ENCODE measurements at regions not wholly inside any gene's neighbourhood (a gene's known extent, or its start where the extent isn't known, plus 50 kb on each side); places are given as distances from the start of the nearest gene placed in this dataset.

GRCh38 chr5:111935835-111936234 is 178.8 kb upstream of the NREP start:
- Mint-ChIP-seq H3K27ac (no peak overlapping the region), H3K4me3 (no peak overlapping the region), H3K36me3 (no peaks in the 10 kb centered on the region), H3K4me1 (no peaks in the 10 kb centered on the region), H3K9me3 (no peaks in the 10 kb centered on the region), H3K27me3 (peaks cover 7% of the 10 kb centered on the region)
- POLR2A ChIA-PET, result no interaction called here
- ATAC-seq (ENCODE audit: low read depth), result no peak
- DNase-seq, result no peak

- POLR2A ChIA-PET, result no interaction called here
- ATAC-seq (ENCODE audit: low read depth), result no peak
- no peaks in the 10 kb centered on the region for H3K9me3 Mint-ChIP-seq
- DNase-seq, result no peak
- H3K4me3 Mint-ChIP-seq, result no peak overlapping the region
- peaks cover 7% of the 10 kb centered on the region for H3K27me3 Mint-ChIP-seq
- H3K36me3 Mint-ChIP-seq, result no peaks in the 10 kb centered on the region
- H3K27ac Mint-ChIP-seq, result no peak overlapping the region
- H3K4me1 Mint-ChIP-seq, result no peaks in the 10 kb centered on the region
These were observed 178.0 kb upstream of the NREP start for GRCh38 chr5:111935009-111935408.

- Mint-ChIP-seq H3K4me1 (no peaks in the 10 kb centered on the region), H3K9me3 (no peaks in the 10 kb centered on the region), H3K27me3 (peaks cover 9% of the 10 kb centered on the region), H3K36me3 (no peaks in the 10 kb centered on the region), H3K4me3 (no peak overlapping the region), H3K27ac (no peak overlapping the region)
- ATAC-seq (ENCODE audit: low read depth) (no peak), DNase-seq (no peak)
- POLR2A ChIA-PET, result no interaction called here
These were observed 177.5 kb upstream of the NREP start for GRCh38 chr5:111934511-111934910.

- POLR2A ChIA-PET, result no interaction called here
- DNase-seq, result no peak
- Mint-ChIP-seq H3K4me1 (no peaks in the 10 kb centered on the region), H3K4me3 (no peak overlapping the region), H3K36me3 (no peaks in the 10 kb centered on the region), H3K27me3 (peaks cover 9% of the 10 kb centered on the region), H3K27ac (no peak overlapping the region), H3K9me3 (no peaks in the 10 kb centered on the region)
- no peak for ATAC-seq (ENCODE audit: low read depth)
These were observed 176.1 kb upstream of the NREP start for GRCh38 chr5:111933086-111933485.

GRCh38 chr5:111932628-111933027 is 175.6 kb upstream of the NREP start:
- Mint-ChIP-seq H3K4me3 (no peak overlapping the region), H3K9me3 (no peaks in the 10 kb centered on the region), H3K4me1 (no peaks in the 10 kb centered on the region), H3K27me3 (peaks cover 9% of the 10 kb centered on the region), H3K27ac (no peak overlapping the region), H3K36me3 (no peaks in the 10 kb centered on the region)
- POLR2A ChIA-PET, result no interaction called here
- DNase-seq, result no peak
- ATAC-seq (ENCODE audit: low read depth), result no peak

- ATAC-seq (ENCODE audit: low read depth) (no peak), DNase-seq (no peak)
- H3K27ac Mint-ChIP-seq, result no peak overlapping the region
These were observed 175.2 kb upstream of the NREP start for GRCh38 chr5:111932199-111932598.

GRCh38 chr5:111931655-111932054 is 174.7 kb upstream of the NREP start:
- ATAC-seq (ENCODE audit: low read depth), result no peak

More at GRCh38 chr5:111932199-111932598, 175.2 kb upstream of the NREP start:
- H3K9me3 Mint-ChIP-seq, result no peaks in the 10 kb centered on the region
- no peaks in the 10 kb centered on the region for H3K4me1 Mint-ChIP-seq
- POLR2A ChIA-PET, result no interaction called here
- peaks cover 9% of the 10 kb centered on the region for H3K27me3 Mint-ChIP-seq
- H3K4me3 Mint-ChIP-seq, result no peak overlapping the region
- no peaks in the 10 kb centered on the region for H3K36me3 Mint-ChIP-seq

GRCh38 chr5:111930905-111931461 is 174.0 kb upstream of the NREP start:
- ATAC-seq (ENCODE audit: low read depth) (no peak), DNase-seq (no peak)
- peaks cover 6% of the 10 kb centered on the region for H3K27me3 Mint-ChIP-seq
- no peak overlapping the region for H3K4me3 Mint-ChIP-seq
- H3K36me3 Mint-ChIP-seq, result no peaks in the 10 kb centered on the region
- no peaks in the 10 kb centered on the region for H3K9me3 Mint-ChIP-seq
- no peaks in the 10 kb centered on the region for H3K4me1 Mint-ChIP-seq
- H3K27ac Mint-ChIP-seq, result no peak overlapping the region
- POLR2A ChIA-PET, result no interaction called here

More at GRCh38 chr5:111931655-111932054, 174.7 kb upstream of the NREP start:
- POLR2A ChIA-PET, result no interaction called here
- no peak for DNase-seq
- no peak overlapping the region for H3K27ac Mint-ChIP-seq
- H3K27me3 Mint-ChIP-seq, result peaks cover 6% of the 10 kb centered on the region
- H3K4me1 Mint-ChIP-seq, result no peaks in the 10 kb centered on the region
- H3K9me3 Mint-ChIP-seq, result no peaks in the 10 kb centered on the region
- no peaks in the 10 kb centered on the region for H3K36me3 Mint-ChIP-seq
- no peak overlapping the region for H3K4me3 Mint-ChIP-seq

GRCh38 chr5:111930449-111930848 is 173.5 kb upstream of the NREP start:
- H3K27ac Mint-ChIP-seq, result no peak overlapping the region
- POLR2A ChIA-PET, result no interaction called here
- ATAC-seq (ENCODE audit: low read depth) (no peak), DNase-seq (no peak)
- no peaks in the 10 kb centered on the region for H3K4me1 Mint-ChIP-seq
- no peak overlapping the region for H3K4me3 Mint-ChIP-seq
- H3K27me3 Mint-ChIP-seq, result peaks cover 4% of the 10 kb centered on the region
- H3K9me3 Mint-ChIP-seq, result no peaks in the 10 kb centered on the region
- no peaks in the 10 kb centered on the region for H3K36me3 Mint-ChIP-seq

GRCh38 chr5:111929867-111930266 is 172.9 kb upstream of the NREP start:
- H3K36me3 Mint-ChIP-seq, result no peaks in the 10 kb centered on the region
- POLR2A ChIA-PET, result no interaction called here
- no peak overlapping the region for H3K4me3 Mint-ChIP-seq

GRCh38 chr5:111929261-111929660 is 172.3 kb upstream of the NREP start:
- no peak for DNase-seq
- Mint-ChIP-seq H3K36me3 (no peaks in the 10 kb centered on the region), H3K9me3 (no peaks in the 10 kb centered on the region), H3K27ac (no peak overlapping the region), H3K4me1 (no peaks in the 10 kb centered on the region), H3K27me3 (peaks cover 4% of the 10 kb centered on the region), H3K4me3 (no peak overlapping the region)
- POLR2A ChIA-PET, result no interaction called here
- no peak for ATAC-seq (ENCODE audit: low read depth)

More at GRCh38 chr5:111929867-111930266, 172.9 kb upstream of the NREP start:
- DNase-seq (no peak), ATAC-seq (ENCODE audit: low read depth) (no peak)
- peaks cover 4% of the 10 kb centered on the region for H3K27me3 Mint-ChIP-seq
- no peaks in the 10 kb centered on the region for H3K9me3 Mint-ChIP-seq
- H3K27ac Mint-ChIP-seq, result no peak overlapping the region
- H3K4me1 Mint-ChIP-seq, result no peaks in the 10 kb centered on the region

GRCh38 chr5:111928511-111928910 is 171.5 kb upstream of the NREP start:
- no peak for ATAC-seq (ENCODE audit: low read depth)
- POLR2A ChIA-PET, result no interaction called here
- H3K4me1 Mint-ChIP-seq, result no peaks in the 10 kb centered on the region
- no peaks in the 10 kb centered on the region for H3K36me3 Mint-ChIP-seq
- no peak overlapping the region for H3K4me3 Mint-ChIP-seq
- no peak overlapping the region for H3K27ac Mint-ChIP-seq
- no peak for DNase-seq
- no peaks in the 10 kb centered on the region for H3K9me3 Mint-ChIP-seq
- peaks cover 2% of the 10 kb centered on the region for H3K27me3 Mint-ChIP-seq

GRCh38 chr5:111927191-111927590 is 170.2 kb upstream of the NREP start:
- peaks cover 2% of the 10 kb centered on the region for H3K27me3 Mint-ChIP-seq
- ATAC-seq (ENCODE audit: low read depth) (no peak), DNase-seq (no peak)
- no peaks in the 10 kb centered on the region for H3K36me3 Mint-ChIP-seq
- no peaks in the 10 kb centered on the region for H3K9me3 Mint-ChIP-seq
- POLR2A ChIA-PET, result no interaction called here
- H3K4me3 Mint-ChIP-seq, result no peak overlapping the region
- no peak overlapping the region for H3K27ac Mint-ChIP-seq
- H3K4me1 Mint-ChIP-seq, result no peaks in the 10 kb centered on the region

- Mint-ChIP-seq H3K27ac (no peak overlapping the region), H3K9me3 (no peaks in the 10 kb centered on the region), H3K4me3 (no peak overlapping the region), H3K4me1 (no peaks in the 10 kb centered on the region), H3K36me3 (no peaks in the 10 kb centered on the region), H3K27me3 (peaks cover 2% of the 10 kb centered on the region)
- no peak for DNase-seq
- POLR2A ChIA-PET, result no interaction called here
- ATAC-seq (ENCODE audit: low read depth), result no peak
These were observed 169.0 kb upstream of the NREP start for GRCh38 chr5:111926026-111926425.

GRCh38 chr5:111922344-111922743 is 165.3 kb upstream of the NREP start:
- no peaks in the 10 kb centered on the region for H3K27me3 Mint-ChIP-seq
- DNase-seq (no peak), ATAC-seq (ENCODE audit: low read depth) (no peak)
- H3K36me3 Mint-ChIP-seq, result no peaks in the 10 kb centered on the region
- POLR2A ChIA-PET, result no interaction called here
- H3K4me3 Mint-ChIP-seq, result no peak overlapping the region
- no peak overlapping the region for H3K27ac Mint-ChIP-seq
- H3K9me3 Mint-ChIP-seq, result no peaks in the 10 kb centered on the region
- H3K4me1 Mint-ChIP-seq, result no peaks in the 10 kb centered on the region

Data from activated naive CD8-positive, alpha-beta T cell treated with anti-CD3 and anti-CD28 coated beads, Interleukin-2, amount 10 ng/mL, durations not matched to agents 7 days and 5 days (primary cell).